Liver (tissue), 8 donors: ENCODE measurements at regions not wholly inside any gene's neighbourhood (a gene's known extent, or its start where the extent isn't known, plus 50 kb on each side); places are given as distances from the start of the nearest gene placed in this dataset.

Source experiments
- DNase-seq: peaks from one replicate; pipeline ENCODE4 v3.0.0-alpha.2; 2017; ENCODE audit warnings: low spot score
- H3K27ac ChIP-seq, 2 donors: one replicate each; pipeline ENCODE4 v1.7.0; 2013; ENCODE audit warnings: inconsistent platforms in 2 of 2, low read length in 2 of 2, control low read depth in 1 of 2, low read depth in 1 of 2, mild to moderate bottlenecking in 1 of 2
- H3K27me3 ChIP-seq, 4 donors: one replicate each; pipeline versions ENCODE4 v1.6.1 to v1.7.0; 2013; ENCODE audit warnings: low read length in 3 of 4, inconsistent platforms in 1 of 4, mild to moderate bottlenecking in 1 of 4, moderate library complexity in 1 of 4; ENCODE audit not compliant: control insufficient read depth in 4 of 4, insufficient read depth in 4 of 4
- H3K36me3 ChIP-seq, 4 donors: one replicate each; pipeline versions ENCODE4 v1.6.1 to v1.7.0; 2013; ENCODE audit warnings: low read length in 3 of 4, mild to moderate bottlenecking in 3 of 4, low read depth in 1 of 4, moderate library complexity in 1 of 4; ENCODE audit not compliant: control insufficient read depth in 4 of 4, insufficient read depth in 3 of 4
- H3K4me1 ChIP-seq, 4 donors: one replicate each; pipeline versions ENCODE4 v1.6.1 to v1.7.0; 2013; ENCODE audit warnings: low read length in 3 of 4, mild to moderate bottlenecking in 3 of 4, moderate library complexity in 1 of 4; ENCODE audit not compliant: control insufficient read depth in 4 of 4, insufficient read depth in 4 of 4
- H3K4me3 ChIP-seq, 3 donors: one replicate each; pipeline versions ENCODE4 v1.6.1 to v1.7.0; 2013; ENCODE audit warnings: low read length in 3 of 3, control low read depth in 1 of 3, low read depth in 1 of 3, mild to moderate bottlenecking in 1 of 3
- H3K9ac ChIP-seq, 2 donors: one replicate each; pipeline ENCODE4 v1.7.0; 2013; ENCODE audit warnings: low read length in 2 of 2, mild to moderate bottlenecking in 2 of 2, moderate library complexity in 2 of 2, control low read depth in 1 of 2, low read depth in 1 of 2
- H3K9me3 ChIP-seq, 4 donors: one replicate each; pipeline versions ENCODE4 v1.6.1 to v1.7.0; 2013; ENCODE audit warnings: low read length in 3 of 4; ENCODE audit not compliant: control insufficient read depth in 4 of 4
- FOXA2 ChIP-seq: IDR thresholded peaks from 2 replicates; pipeline ENCODE4 v1.6.1; 2016; ENCODE audit warnings: antibody characterized with exemption
- GABPA ChIP-seq, 2 donors: IDR thresholded peaks in 1 of 2; conservative IDR thresholded peaks in 1 of 2; 2 replicates each; pipeline ENCODE4 v1.6.1; 2016; ENCODE audit warnings: antibody characterized with exemption in 2 of 2, mild to moderate bottlenecking in 1 of 2, moderate library complexity in 1 of 2
- HNF4G ChIP-seq: IDR thresholded peaks from 2 replicates; pipeline ENCODE4 v1.6.1; 2016; ENCODE audit warnings: antibody characterized with exemption
- JUND ChIP-seq, 2 donors: IDR thresholded peaks; 2 replicates each; pipeline ENCODE4 v1.6.1; 2016; ENCODE audit warnings: antibody characterized with exemption in 2 of 2
- RXRA ChIP-seq, 2 donors: IDR thresholded peaks; 2 replicates each; pipeline ENCODE4 v1.6.1; 2017 to 2018; ENCODE audit warnings: antibody characterized with exemption in 2 of 2, mild to moderate bottlenecking in 1 of 2
- TAF1 ChIP-seq: conservative IDR thresholded peaks from 2 replicates; pipeline ENCODE4 v1.6.1; 2016; ENCODE audit warnings: antibody characterized with exemption, mild to moderate bottlenecking
- YY1 ChIP-seq: IDR thresholded peaks from 2 replicates; pipeline ENCODE4 v1.6.1; 2016; ENCODE audit warnings: antibody characterized with exemption, mild to moderate bottlenecking
- WGBS: extraction: QIAGEN DNeasy Blood & Tissue Kit; methylation state at CpG from one replicate; pipeline ENCODE4 v1.1.7; 2013; 5-methylcytosine and 5-hydroxymethylcytosine counted together
- TF ChIP-seq, protein P1 (sequence below): fragments of 150-350 bp; IDR thresholded peaks from 2 replicates; pipeline ENCODE4 v1.5.1; 2017; ENCODE audit warnings: improper control_type of control experiment, low read depth, low read length; ENCODE audit not compliant: missing input control
- TF ChIP-seq, protein P2 (sequence below): IDR thresholded peaks from 2 replicates; pipeline ENCODE4 v1.6.1; 2016; ENCODE audit warnings: antibody characterized with exemption
- TF ChIP-seq, protein P3 (sequence below): IDR thresholded peaks from 2 replicates; pipeline ENCODE4 v1.6.1; 2016; ENCODE audit warnings: antibody characterized with exemption
- TF ChIP-seq, protein P4 (sequence below): IDR thresholded peaks from 2 replicates; pipeline ENCODE4 v1.6.1; 2016; ENCODE audit warnings: antibody characterized with exemption, mild to moderate bottlenecking
- donor health status: healthy.
- donor health status: healthy.
- donor health status: healthy.
- donor health status: healthy.
- donor health status: healthy.

DNA sequence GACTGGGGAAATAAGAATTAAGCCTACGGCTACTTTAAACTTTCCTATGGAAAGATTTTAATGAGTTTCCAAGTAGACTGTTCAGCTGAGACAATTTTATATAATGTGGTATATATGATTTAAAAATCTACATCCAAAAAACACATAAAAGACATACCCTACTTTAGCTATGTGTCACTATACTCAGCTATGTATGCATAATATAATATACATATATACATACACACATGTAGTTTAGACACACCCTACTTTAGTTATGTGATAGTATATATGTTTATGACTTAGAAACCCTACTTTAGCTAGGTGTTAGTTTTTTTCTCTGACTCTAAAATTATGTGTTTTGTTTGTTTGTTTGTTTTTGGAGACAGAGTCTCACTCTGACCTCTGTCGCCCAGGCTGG, 100.5 kb upstream of the DAB2 start:
- Histone ChIP-seq H3K9ac (no peak overlapping the region), H3K4me1 (no peaks in the 10 kb centered on the region), H3K27me3 (peaks cover 0 to 4% (median 0%) of the 10 kb centered on the region in 4 donors), H3K4me3 (no peak overlapping the region), H3K9me3 (no peaks in the 10 kb centered on the region), H3K27ac (no peak overlapping the region), H3K36me3 (no peaks in the 10 kb centered on the region)
- TF ChIP-seq JUND (IDR thresholded peaks at IDR 0.05): no peak
- TF ChIP-seq, protein P1, sequence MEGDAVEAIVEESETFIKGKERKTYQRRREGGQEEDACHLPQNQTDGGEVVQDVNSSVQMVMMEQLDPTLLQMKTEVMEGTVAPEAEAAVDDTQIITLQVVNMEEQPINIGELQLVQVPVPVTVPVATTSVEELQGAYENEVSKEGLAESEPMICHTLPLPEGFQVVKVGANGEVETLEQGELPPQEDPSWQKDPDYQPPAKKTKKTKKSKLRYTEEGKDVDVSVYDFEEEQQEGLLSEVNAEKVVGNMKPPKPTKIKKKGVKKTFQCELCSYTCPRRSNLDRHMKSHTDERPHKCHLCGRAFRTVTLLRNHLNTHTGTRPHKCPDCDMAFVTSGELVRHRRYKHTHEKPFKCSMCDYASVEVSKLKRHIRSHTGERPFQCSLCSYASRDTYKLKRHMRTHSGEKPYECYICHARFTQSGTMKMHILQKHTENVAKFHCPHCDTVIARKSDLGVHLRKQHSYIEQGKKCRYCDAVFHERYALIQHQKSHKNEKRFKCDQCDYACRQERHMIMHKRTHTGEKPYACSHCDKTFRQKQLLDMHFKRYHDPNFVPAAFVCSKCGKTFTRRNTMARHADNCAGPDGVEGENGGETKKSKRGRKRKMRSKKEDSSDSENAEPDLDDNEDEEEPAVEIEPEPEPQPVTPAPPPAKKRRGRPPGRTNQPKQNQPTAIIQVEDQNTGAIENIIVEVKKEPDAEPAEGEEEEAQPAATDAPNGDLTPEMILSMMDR: no peak
- no peak for DNase-seq
- WGBS: 89% methylated on average over 2 of the region's 2 CpGs

DNA sequence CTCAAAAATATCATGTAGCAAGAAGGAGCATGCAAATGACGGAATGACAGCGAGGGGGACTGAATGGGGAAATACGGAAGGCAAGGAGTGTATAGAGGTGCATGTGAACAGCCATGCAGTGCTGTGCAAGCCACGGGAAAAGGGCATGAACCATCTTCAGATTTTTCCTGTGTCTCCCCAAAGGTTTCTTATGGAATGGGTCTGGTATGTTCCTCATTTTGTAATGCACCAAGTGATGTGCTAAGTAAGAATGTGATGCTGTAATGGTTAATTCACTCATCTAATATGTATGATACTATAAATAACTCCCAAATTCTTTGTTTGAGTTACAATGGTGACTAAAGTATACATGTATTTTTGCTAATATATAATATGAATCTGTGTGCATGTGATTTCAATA, 99.0 kb upstream of the DAB2 start:
- H3K27ac ChIP-seq: no peak overlapping the region
- no peaks in the 10 kb centered on the region for H3K4me1 ChIP-seq
- no peak for DNase-seq
- H3K27me3 ChIP-seq: peaks cover 0 to 4% (median 0%) of the 10 kb centered on the region in 4 donors
- TF ChIP-seq GABPA (IDR thresholded peaks at IDR 0.05 in 1 of 2, conservative IDR thresholded peaks at IDR 0.05 in 1 of 2) (no peak), FOXA2 (no peak), RXRA (IDR thresholded peaks at IDR 0.05) (no peak), YY1 (no peak), TAF1 (no peak), HNF4G (no peak)
- TF ChIP-seq, protein P2, sequence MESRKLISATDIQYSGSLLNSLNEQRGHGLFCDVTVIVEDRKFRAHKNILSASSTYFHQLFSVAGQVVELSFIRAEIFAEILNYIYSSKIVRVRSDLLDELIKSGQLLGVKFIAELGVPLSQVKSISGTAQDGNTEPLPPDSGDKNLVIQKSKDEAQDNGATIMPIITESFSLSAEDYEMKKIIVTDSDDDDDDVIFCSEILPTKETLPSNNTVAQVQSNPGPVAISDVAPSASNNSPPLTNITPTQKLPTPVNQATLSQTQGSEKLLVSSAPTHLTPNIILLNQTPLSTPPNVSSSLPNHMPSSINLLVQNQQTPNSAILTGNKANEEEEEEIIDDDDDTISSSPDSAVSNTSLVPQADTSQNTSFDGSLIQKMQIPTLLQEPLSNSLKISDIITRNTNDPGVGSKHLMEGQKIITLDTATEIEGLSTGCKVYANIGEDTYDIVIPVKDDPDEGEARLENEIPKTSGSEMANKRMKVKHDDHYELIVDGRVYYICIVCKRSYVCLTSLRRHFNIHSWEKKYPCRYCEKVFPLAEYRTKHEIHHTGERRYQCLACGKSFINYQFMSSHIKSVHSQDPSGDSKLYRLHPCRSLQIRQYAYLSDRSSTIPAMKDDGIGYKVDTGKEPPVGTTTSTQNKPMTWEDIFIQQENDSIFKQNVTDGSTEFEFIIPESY: no peak
- TF ChIP-seq, protein P3, sequence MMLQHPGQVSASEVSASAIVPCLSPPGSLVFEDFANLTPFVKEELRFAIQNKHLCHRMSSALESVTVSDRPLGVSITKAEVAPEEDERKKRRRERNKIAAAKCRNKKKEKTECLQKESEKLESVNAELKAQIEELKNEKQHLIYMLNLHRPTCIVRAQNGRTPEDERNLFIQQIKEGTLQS: no peak
- TF ChIP-seq, protein P4, sequence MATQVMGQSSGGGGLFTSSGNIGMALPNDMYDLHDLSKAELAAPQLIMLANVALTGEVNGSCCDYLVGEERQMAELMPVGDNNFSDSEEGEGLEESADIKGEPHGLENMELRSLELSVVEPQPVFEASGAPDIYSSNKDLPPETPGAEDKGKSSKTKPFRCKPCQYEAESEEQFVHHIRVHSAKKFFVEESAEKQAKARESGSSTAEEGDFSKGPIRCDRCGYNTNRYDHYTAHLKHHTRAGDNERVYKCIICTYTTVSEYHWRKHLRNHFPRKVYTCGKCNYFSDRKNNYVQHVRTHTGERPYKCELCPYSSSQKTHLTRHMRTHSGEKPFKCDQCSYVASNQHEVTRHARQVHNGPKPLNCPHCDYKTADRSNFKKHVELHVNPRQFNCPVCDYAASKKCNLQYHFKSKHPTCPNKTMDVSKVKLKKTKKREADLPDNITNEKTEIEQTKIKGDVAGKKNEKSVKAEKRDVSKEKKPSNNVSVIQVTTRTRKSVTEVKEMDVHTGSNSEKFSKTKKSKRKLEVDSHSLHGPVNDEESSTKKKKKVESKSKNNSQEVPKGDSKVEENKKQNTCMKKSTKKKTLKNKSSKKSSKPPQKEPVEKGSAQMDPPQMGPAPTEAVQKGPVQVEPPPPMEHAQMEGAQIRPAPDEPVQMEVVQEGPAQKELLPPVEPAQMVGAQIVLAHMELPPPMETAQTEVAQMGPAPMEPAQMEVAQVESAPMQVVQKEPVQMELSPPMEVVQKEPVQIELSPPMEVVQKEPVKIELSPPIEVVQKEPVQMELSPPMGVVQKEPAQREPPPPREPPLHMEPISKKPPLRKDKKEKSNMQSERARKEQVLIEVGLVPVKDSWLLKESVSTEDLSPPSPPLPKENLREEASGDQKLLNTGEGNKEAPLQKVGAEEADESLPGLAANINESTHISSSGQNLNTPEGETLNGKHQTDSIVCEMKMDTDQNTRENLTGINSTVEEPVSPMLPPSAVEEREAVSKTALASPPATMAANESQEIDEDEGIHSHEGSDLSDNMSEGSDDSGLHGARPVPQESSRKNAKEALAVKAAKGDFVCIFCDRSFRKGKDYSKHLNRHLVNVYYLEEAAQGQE: no peak
- WGBS: 91% methylated on average over 4 of the region's 4 CpGs
- no peaks in the 10 kb centered on the region for H3K36me3 ChIP-seq
- no peak overlapping the region for H3K4me3 ChIP-seq
- H3K9me3 ChIP-seq: no peaks in the 10 kb centered on the region
- no peak overlapping the region for H3K9ac ChIP-seq
